Breast epithelium (tissue), 3 donors: ENCODE measurements at regions not wholly inside any gene's neighbourhood (a gene's known extent, or its start where the extent isn't known, plus 50 kb on each side); places are given as distances from the start of the nearest gene placed in this dataset.

Experiments
- POLR2A ChIP-seq: fragments of 450-650 bp; IDR thresholded peaks from one replicate; pipeline ENCODE4 v1.6.1; 2016; ENCODE audit warnings: antibody characterized with exemption, mild to moderate bottlenecking, moderate library complexity
- TF ChIP-seq, protein P1 (sequence below), 3 donors: fragments of 450-650 bp; IDR thresholded peaks; one replicate each; pipeline ENCODE4 v1.5.1; 2016 to 2017; ENCODE audit warnings: antibody characterized with exemption in 3 of 3, mild to moderate bottlenecking in 3 of 3, moderate library complexity in 3 of 3

DNA sequence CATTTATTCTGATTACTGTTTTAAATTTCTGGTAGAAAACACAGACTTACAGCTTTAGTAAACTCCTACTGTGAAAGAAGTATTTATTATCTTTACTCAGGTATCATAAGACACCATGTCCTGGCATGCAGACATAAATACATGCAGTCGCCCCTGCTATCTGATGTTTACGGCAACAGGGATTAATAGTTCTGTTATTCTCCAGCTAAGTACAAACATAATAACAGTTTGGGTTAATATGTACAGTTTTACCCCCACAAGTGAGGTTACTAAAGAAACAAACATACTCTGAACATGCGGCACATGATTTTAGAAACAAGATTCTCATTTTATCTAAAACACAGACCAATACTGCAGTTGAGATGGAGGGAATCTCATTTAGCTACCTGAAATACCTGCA lies 170.8 kb downstream of the ABCA8 start:
- TF ChIP-seq, protein P1, sequence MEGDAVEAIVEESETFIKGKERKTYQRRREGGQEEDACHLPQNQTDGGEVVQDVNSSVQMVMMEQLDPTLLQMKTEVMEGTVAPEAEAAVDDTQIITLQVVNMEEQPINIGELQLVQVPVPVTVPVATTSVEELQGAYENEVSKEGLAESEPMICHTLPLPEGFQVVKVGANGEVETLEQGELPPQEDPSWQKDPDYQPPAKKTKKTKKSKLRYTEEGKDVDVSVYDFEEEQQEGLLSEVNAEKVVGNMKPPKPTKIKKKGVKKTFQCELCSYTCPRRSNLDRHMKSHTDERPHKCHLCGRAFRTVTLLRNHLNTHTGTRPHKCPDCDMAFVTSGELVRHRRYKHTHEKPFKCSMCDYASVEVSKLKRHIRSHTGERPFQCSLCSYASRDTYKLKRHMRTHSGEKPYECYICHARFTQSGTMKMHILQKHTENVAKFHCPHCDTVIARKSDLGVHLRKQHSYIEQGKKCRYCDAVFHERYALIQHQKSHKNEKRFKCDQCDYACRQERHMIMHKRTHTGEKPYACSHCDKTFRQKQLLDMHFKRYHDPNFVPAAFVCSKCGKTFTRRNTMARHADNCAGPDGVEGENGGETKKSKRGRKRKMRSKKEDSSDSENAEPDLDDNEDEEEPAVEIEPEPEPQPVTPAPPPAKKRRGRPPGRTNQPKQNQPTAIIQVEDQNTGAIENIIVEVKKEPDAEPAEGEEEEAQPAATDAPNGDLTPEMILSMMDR (IDR thresholded peaks at IDR 0.05): no peak
- TF ChIP-seq POLR2A: no peak
